Left lobe of liver (tissue), 2 donors: ENCODE measurements at regions not wholly inside any gene's neighbourhood (a gene's known extent, or its start where the extent isn't known, plus 50 kb on each side); places are given as distances from the start of the nearest gene placed in this dataset.
"Not testable (repeated sequence)": the region's sequence is repeated elsewhere in the genome, so short reads cannot be mapped to it uniquely, and the experiment has no call there.

ENCODE experiments used
- ATAC-seq: fragments of 200-7000 bp; cut with Tn5 transposase; one replicate; pipeline ENCODE4 v1.9.1; 2020; ENCODE audit warnings: mild to moderate bottlenecking, moderate library complexity
- DNase-seq: peaks from one replicate; pipeline ENCODE4 v3.0.0-alpha.2; 2020; ENCODE audit warnings: low spot score
- donor health status: DM: no; HTN: no; CAD: no; lungs with moderate emphysema.
- donor health status: DM: no; HTN: yes; CAD: no.

GRCh38 chr7:4519819-4520520 is 162.1 kb upstream of the FOXK1 start:
- DNase-seq (no peak), ATAC-seq (no peak)

DNA sequence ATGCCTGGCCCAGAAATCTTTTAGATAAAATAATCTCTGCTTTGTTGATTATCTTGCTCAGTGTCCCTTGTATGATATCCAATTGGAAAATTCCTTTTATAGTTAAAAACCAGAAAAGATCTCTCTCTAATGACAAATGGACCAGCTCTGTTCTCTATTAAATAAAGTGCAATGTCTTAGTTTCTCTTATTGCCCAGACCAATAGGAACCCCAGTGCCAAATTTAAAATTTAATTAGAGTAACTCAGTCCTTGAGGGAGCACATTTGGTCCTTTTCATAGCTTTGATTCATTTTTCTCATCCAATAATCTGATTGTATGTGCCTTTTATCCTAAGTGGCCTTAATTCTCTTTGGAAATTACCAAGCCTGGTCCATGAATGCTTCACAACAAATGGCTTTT is 158.9 kb upstream of the FOXK1 start:
- ATAC-seq (no peak), DNase-seq (no peak)

DNA sequence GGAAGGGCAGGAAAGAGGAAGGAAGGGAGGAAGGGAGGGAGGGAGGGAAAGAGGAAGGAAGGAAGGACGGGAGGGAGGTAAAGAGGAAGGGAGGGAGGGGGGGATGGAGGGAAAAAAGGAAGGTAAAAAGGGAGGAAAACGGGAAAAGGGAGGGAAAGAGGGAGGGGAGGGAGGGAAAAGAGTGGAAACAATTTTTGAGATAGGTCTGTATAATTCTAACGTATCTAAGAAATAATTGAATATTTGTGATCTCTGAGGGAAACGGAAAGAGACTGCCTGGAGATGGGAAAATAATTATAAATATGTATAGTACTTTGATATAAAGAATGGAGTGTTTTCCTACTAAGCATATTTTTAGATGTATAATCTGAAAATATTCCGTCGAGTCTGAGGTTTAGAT is 158.2 kb upstream of the FOXK1 start:
- no peak for ATAC-seq
- no peak for DNase-seq

DNA sequence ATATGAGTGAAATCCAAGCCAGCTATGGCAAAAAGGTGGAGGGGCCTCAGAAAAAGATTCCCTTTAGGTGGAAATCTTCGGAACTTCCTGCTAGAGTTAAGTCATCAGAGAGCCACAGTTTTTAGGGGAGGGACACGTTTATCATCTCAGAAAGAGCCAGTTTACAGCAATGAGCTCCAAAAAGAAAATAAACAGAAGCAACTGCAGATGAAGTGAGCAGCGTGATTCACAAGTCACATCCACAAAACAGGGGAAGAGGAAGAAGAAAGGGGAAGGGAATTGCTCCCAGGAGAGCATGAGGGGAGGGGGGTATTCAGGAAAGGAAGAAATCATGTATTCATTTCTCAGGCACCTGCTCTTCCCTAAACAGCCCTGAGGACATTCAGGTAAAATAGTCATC is 156.2 kb upstream of the FOXK1 start:
- ATAC-seq: no peak
- DNase-seq: no peak

GRCh38 chr7:4527988-4528636 is 154.0 kb upstream of the FOXK1 start:
- DNase-seq (no peak), ATAC-seq (no peak)

DNA sequence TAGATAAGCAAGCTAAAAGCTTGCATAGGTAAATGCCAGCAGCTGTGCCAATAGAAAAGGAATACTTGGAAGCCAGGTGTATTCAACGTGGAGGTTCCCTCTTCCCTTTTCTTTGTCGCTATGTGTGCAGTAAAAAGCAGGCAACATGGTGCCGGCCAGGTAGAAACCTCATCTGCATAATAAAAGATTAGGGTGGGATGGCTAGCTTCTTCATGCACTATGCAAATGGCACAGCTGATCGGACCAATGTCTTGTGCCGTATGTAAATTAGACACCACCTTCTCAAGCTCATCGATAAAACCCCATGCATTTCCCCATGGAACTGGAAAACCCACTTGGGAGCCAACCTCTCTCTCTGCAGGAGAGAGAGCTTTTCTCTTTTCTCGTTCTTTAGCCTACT is 150.9 kb upstream of the FOXK1 start:
- ATAC-seq (no peak), DNase-seq (no peak)

- not testable (repeated sequence) for ATAC-seq, DNase-seq
These were observed 148.8 kb upstream of the FOXK1 start for GRCh38 chr7:4533339-4533738.

DNA sequence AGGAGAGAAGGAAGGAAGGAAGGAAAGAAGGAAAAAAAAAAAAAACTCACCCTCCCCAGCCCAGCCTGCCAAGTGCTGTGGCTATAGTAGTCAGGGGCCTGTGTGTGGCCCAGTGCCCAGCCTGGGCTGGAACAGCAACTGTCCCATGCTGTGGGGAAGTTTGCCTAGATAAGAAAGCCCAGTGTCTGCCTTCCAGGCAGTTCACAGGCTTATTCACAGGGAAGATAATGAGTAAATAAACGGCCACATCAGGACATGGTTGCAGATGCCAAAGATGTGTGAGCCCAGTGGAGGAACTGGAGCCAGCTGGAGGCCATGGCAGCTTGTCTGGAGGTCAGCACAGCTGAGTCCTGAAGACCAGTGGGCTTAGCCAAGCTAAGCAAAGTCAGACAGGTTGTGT is 132.4 kb upstream of the FOXK1 start:
- no peak for ATAC-seq
- no peak for DNase-seq

GRCh38 chr7:4550117-4550516 is 132.0 kb upstream of the FOXK1 start:
- ATAC-seq (no peak), DNase-seq (no peak)

DNA sequence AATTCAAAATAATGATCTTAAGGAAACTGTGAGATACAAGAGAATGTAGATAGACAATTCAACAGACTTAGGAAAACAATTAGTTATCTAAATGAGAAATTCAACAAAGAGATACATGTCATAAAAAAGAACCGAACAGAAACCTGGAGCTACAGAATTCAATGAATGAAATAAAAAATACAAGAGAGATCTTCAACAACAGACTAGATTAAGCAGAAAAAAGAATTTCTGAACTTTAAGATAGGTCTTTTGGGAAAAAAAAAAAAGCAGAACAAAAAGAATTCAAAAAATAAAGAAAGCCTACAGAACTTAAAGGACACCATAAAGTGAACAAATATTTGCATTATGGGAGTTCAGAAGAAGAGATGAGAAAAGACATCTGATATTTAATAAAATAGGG is 129.1 kb upstream of the FOXK1 start:
- ATAC-seq (no peak), DNase-seq (no peak)

DNA sequence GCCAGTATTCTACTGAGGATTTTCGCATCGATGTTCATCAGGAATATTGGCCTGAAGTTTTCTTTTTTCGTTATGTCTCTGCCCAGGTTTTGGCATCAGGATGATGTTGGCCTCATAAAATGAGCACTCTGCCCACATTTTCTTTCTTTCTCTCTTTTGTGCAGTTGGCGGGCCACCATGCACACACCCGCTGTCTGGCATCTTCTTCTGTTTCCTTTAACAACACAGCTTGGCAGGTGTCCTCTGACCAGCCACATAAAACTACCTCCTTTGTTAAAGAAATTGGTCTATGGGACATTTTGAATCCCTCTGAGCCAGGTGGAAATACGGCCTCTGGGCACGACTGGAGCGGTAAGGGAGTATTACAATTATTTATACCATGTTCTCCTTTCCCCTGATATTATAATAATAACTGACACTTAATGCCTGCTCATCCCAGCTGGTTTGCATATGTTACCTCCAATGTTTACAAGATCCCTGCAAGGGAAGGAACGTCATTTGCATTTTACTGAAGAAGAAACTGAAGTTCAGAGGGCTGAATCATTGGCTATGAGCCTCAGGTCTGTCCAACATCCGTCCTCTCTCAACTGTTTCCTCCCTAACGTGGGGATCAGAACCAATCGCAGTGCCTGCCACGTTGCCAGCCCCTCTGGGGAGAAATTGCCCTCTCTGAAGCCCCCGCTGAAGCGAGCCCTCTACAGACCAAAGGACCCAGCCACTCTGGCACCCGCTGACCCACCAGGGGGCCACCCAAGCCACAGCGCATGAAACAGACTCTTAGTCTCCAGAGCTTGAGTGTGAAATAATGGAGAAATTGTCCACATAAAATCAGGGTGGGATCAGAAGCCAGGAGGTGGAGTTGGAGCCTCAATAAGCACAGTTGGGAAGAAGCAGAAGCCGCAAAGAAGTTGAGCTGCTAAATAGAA is 125.0 kb upstream of the FOXK1 start:
- DNase-seq (no peak), ATAC-seq (no peak)

- DNase-seq: no peak
- no peak for ATAC-seq
These were observed 120.3 kb upstream of the FOXK1 start for GRCh38 chr7:4561795-4562194.

DNA sequence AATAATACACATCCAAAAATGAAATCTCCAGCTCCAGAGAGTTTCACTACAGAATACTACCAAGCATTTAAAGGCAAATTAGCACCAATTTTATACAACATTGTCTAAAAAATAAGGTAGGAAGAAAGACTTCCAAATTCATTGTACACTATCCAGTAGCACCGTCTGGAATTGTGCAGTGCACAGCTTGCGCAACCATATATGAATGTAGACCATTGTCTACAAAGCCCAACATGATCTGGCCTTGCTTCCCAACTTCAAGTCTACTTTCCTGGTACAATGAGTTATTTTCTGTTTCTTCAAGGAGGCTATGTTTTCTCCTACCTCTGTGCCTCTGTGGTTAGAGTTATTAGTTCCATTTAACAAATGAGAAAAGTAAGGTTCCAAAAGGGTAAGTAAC is 115.4 kb upstream of the FOXK1 start:
- no peak for ATAC-seq
- no peak for DNase-seq

- DNase-seq: no peak
- ATAC-seq: no peak
These were observed 107.2 kb upstream of the FOXK1 start for GRCh38 chr7:4574851-4575250.

DNA sequence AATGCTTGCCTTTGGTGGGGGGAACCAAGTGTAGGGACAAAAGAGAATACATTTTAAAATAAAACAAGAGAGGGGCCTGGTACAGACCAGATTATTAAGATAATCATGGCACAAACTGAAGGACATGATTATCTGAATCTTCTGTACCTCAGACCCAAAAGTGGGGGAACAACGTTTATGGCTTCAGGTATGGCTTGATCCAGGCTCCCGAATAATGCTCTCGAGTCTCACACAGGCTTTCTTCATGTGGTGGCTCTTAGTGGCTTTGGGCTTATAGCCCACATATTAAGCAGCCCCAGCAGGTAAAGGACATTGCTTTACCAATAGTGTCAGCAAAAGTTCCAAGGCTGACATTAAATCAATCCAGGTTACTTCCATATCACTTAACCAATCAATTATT is 106.8 kb upstream of the FOXK1 start:
- DNase-seq: no peak

DNA sequence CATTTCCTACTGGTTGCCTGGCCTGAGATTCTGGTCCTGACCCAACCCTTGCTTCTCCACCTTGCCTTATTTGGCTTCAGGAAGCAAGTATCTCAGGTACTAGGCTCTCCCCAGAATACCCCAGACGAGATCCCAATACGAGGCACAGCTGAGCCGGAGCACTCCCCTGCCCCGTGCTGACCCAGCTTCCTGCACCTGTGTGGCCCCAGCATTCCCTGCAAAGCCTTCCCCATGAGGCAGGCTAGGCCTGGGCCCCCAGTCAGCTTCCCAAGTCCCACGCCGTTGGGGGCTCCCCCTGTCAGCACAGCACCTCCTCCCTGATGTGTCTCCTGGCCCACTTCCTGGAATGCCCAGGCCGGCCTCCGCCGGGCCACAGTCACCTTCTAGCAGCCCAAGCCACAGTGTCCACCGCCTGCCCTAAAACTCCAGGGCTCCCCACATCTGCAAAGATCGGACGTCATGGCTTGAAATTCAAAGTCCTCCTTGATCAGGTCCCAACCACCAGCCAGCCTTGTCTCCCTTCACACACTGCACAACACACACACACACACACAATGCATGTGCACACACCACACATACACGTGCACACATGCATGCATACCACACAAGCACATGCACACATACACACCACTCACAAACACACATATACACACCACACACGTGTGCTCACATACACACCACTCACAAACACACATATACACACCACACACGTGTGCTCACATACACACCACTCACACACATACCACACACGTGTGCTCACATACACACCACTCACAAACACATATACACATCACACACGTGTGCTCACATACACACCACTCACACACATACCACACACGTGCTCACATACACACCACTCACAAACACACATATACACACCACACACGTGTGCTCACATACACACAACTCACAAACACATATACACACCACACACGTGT is 78.9 kb upstream of the FOXK1 start:
- no peak for DNase-seq
- no peak for ATAC-seq

More for the DNA sequence above, 106.8 kb upstream of the FOXK1 start:
- no peak for ATAC-seq

DNA sequence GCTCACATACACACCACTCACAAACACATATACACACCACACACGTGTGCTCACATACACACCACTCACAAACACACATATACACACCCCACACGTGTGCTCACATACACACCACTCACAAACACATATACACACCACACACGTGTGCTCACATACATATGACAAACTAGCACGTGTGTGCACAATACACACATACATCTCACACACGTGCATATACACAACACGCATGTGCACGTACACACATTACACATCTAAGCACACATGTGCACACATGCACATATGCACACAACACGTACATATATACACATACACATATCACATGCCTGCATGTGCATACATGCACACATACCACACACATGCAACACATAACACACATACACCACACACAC is 78.3 kb upstream of the FOXK1 start:
- ATAC-seq (no peak), DNase-seq (no peak)

DNA sequence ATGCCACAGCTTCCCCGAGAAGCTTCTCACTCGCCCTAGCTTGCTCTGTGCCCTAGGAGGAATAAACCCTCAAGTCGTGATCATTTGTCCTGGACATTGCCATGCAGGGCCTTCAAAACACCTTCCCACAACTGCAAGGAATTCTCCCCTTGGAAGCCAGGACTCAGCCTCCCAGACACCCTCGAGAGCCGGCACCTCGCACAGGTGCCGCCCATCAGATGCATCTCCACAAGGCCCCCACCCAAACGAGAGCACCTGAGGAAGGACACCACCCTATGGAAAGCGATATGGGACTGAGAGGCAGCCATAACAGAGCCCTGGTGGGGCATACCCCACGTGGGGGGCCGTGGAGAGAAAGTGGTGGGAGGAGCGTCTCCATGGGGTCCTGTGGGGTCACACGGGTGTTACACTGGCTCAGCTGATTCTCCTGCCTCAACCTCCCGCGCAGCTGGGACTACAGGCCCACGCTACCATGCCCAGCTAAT is 77.6 kb upstream of the FOXK1 start:
- no peak for DNase-seq
- ATAC-seq: no peak

GRCh38 chr7:4606797-4607196 is 75.3 kb upstream of the FOXK1 start:
- no peak for DNase-seq

GRCh38 chr7:4607311-4607729 is 74.8 kb upstream of the FOXK1 start:
- DNase-seq: no peak

More at GRCh38 chr7:4606797-4607196, 75.3 kb upstream of the FOXK1 start:
- ATAC-seq: no peak

More at GRCh38 chr7:4607311-4607729, 74.8 kb upstream of the FOXK1 start:
- no peak for ATAC-seq
